Naive thymus-derived CD4-positive, alpha-beta T cell (primary cell): ENCODE measurements at regions not wholly inside any gene's neighbourhood (a gene's known extent, or its start where the extent isn't known, plus 50 kb on each side); places are given as distances from the start of the nearest gene placed in this dataset.

ENCODE experiments used
- ATAC-seq: fragments of 150-1000 bp; cut with Tn5 transposase; 2 replicates; pipeline ENCODE4 v1.10.0; 2021; ENCODE audit warnings: mild to moderate bottlenecking, moderate library complexity
- CTCF ChIA-PET: fragments of 350-600 bp; sonication (Branson Sonifier 250); formaldehyde crosslinking; loops from one replicate; lab custom pipeline; 2021; ENCODE audit warnings: antibody characterized with exemption; lab: Charles Lee
- POLR2A ChIA-PET: fragments of 350-600 bp; sonication (Branson Sonifier 250); formaldehyde crosslinking; loops from one replicate; lab custom pipeline; 2021; ENCODE audit warnings: antibody characterized with exemption, inconsistent platforms; lab: Charles Lee
- DNase-seq, 9 donors: peaks; one replicate each; pipeline versions ENCODE4 v3.0.0 to v3.0.0-alpha.2; 2020 to 2022; ENCODE audit warnings: mixed read lengths in 1 of 9
- H3K27ac ChIP-seq: one replicate; pipeline ENCODE4 v1.7.0; 2013; ENCODE audit warnings: mild to moderate bottlenecking, low read depth, low read length, moderate library complexity
- H3K27me3 ChIP-seq, 2 donors: one replicate each; pipeline ENCODE4 v1.7.0; 2013; ENCODE audit warnings: low read length in 2 of 2, mild to moderate bottlenecking in 2 of 2, moderate library complexity in 2 of 2; ENCODE audit not compliant: control insufficient read depth in 2 of 2, insufficient read depth in 2 of 2
- H3K36me3 ChIP-seq, 3 experiments: 1 replicate in 2 of 3; 2 replicates in 1 of 3; pipeline ENCODE4 v1.7.0; 2013; ENCODE audit warnings: low read length in 3 of 3, mild to moderate bottlenecking in 3 of 3, moderate library complexity in 1 of 3; ENCODE audit not compliant: insufficient read depth in 3 of 3, control insufficient read depth in 2 of 3
- H3K4me1 ChIP-seq, 2 donors: one replicate each; pipeline ENCODE4 v1.7.0; 2013; ENCODE audit warnings: low read length in 2 of 2, mild to moderate bottlenecking in 2 of 2, moderate library complexity in 1 of 2; ENCODE audit not compliant: control insufficient read depth in 2 of 2, insufficient read depth in 2 of 2
- H3K4me3 ChIP-seq: 2 replicates; pipeline ENCODE4 v1.7.0; 2013; ENCODE audit warnings: mild to moderate bottlenecking, low read length
- H3K9me3 ChIP-seq, 3 experiments: 1 replicate in 2 of 3; 2 replicates in 1 of 3; pipeline ENCODE4 v1.7.0; 2013; ENCODE audit warnings: low read length in 3 of 3; ENCODE audit not compliant: control insufficient read depth in 2 of 3
- H3K27ac Mint-ChIP-seq, 9 donors: one replicate each; pipeline ENCODE4 v1.8.0; 2020 to 2022; ENCODE audit warnings: mixed read lengths in 9 of 9, mild to moderate bottlenecking in 8 of 9, moderate library complexity in 5 of 9, inconsistent platforms in 2 of 9
- H3K27me3 Mint-ChIP-seq, 5 donors: one replicate each; pipeline ENCODE4 v1.8.0; 2021 to 2022; ENCODE audit warnings: mixed read lengths in 5 of 5, mild to moderate bottlenecking in 1 of 5
- H3K36me3 Mint-ChIP-seq, 5 donors: one replicate each; pipeline ENCODE4 v1.8.0; 2020 to 2022; ENCODE audit warnings: mixed read lengths in 5 of 5, mild to moderate bottlenecking in 3 of 5, inconsistent platforms in 1 of 5
- H3K4me1 Mint-ChIP-seq, 7 donors: one replicate each; pipeline ENCODE4 v1.8.0; 2020 to 2022; ENCODE audit warnings: mixed read lengths in 7 of 7, mild to moderate bottlenecking in 3 of 7, inconsistent platforms in 1 of 7
- H3K4me3 Mint-ChIP-seq, 10 donors: one replicate each; pipeline ENCODE4 v1.8.0; 2020 to 2022; ENCODE audit warnings: mild to moderate bottlenecking in 10 of 10, mixed read lengths in 10 of 10, moderate library complexity in 6 of 10, inconsistent platforms in 2 of 10
- H3K9me3 Mint-ChIP-seq, 11 donors: one replicate each; pipeline ENCODE4 v1.8.0; 2020 to 2022; ENCODE audit warnings: mixed read lengths in 11 of 11, mild to moderate bottlenecking in 4 of 11, inconsistent platforms in 1 of 11, moderate library complexity in 1 of 11
- intact Hi-C, 2 donors: fragments of 100-400 bp; cut with micrococcal nuclease; formaldehyde crosslinking; loops; one replicate each; pipeline ENCODE4 v1.15.1; 2023

DNA sequence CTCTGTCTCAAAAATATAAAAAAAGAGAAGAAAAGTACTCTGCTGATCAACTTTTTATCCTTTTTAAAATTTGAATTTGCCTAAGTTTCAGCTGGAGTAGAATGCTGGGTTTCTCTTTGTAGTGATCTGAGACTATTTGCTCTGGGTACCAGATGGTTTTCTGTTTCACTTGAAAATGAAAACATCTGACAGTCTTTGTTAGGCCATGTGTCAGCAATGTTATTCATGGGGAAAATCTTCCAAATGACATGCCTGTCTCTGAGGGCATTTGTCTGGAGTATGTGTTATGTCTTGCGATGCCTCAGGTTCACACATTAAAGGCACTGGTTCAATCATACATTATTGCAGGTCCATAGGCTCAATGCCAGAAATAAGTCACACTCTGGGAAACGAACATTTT lies 175.3 kb upstream of the TMEM229A start:
- H3K36me3 Mint-ChIP-seq, result no peaks in the 10 kb centered on the region
- Histone ChIP-seq H3K27ac (no peak overlapping the region), H3K36me3 (no peaks in the 10 kb centered on the region), H3K4me1 (no peaks in the 10 kb centered on the region), H3K27me3 (no peaks in the 10 kb centered on the region), H3K4me3 (no peak overlapping the region), H3K9me3 (no peaks in the 10 kb centered on the region)
- CTCF ChIA-PET, result no interaction called here
- no peak overlapping the region for H3K4me3 Mint-ChIP-seq
- no peaks in the 10 kb centered on the region for H3K27me3 Mint-ChIP-seq
- peaks cover 0 to 9% (median 3%) of the 10 kb centered on the region in 11 donors for H3K9me3 Mint-ChIP-seq
- H3K4me1 Mint-ChIP-seq, result no peaks in the 10 kb centered on the region
- H3K27ac Mint-ChIP-seq, result no peak overlapping the region
- intact Hi-C loops, result no loop called here
- POLR2A ChIA-PET, result no interaction called here
- DNase-seq (no peak), ATAC-seq (no peak)

GRCh38 chr7:124205526-124205925 lies 172.7 kb upstream of the TMEM229A start:
- ATAC-seq, result no peak
- Mint-ChIP-seq H3K4me1 (no peaks in the 10 kb centered on the region), H3K36me3 (no peaks in the 10 kb centered on the region), H3K4me3 (no peak overlapping the region), H3K9me3 (peaks cover 0 to 15% (median 2%) of the 10 kb centered on the region in 11 donors), H3K27ac (no peak overlapping the region), H3K27me3 (no peaks in the 10 kb centered on the region)
- Histone ChIP-seq H3K36me3 (no peaks in the 10 kb centered on the region), H3K27ac (no peak overlapping the region), H3K9me3 (no peaks in the 10 kb centered on the region), H3K4me3 (no peak overlapping the region), H3K4me1 (no peaks in the 10 kb centered on the region), H3K27me3 (no peaks in the 10 kb centered on the region)
- ChIA-PET CTCF (no interaction called here), POLR2A (no interaction called here)
- DNase-seq, result no peak
- intact Hi-C loops, result no loop called here

DNA sequence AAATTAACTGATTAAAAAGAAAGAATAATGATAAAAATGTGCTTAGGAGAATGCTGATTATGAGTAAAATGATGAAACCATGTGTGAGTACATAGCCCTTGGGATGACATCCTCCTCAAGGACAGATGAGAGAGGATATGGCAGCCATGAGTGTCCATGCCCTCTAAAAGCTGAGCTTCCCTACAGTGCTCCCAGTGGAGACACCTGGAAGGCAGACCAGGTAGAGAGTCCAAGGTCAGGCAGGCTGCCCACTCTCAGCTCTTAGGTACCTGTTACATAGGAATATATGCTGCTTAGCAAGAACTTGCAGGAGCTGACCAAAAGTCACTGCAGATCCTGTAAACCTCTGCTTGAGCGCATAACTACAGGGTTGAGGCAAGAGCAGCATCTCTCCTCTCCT lies 169.7 kb upstream of the TMEM229A start:
- Mint-ChIP-seq H3K27me3 (no peaks in the 10 kb centered on the region), H3K4me3 (no peak overlapping the region), H3K4me1 (no peaks in the 10 kb centered on the region), H3K36me3 (peaks cover 0 to 5% (median 0%) of the 10 kb centered on the region in 5 donors), H3K27ac (no peak overlapping the region), H3K9me3 (peaks cover 0 to 17% (median 4%) of the 10 kb centered on the region in 11 donors)
- ChIA-PET CTCF (no interaction called here), POLR2A (no interaction called here)
- no peaks in the 10 kb centered on the region for H3K36me3 ChIP-seq
- no peaks in the 10 kb centered on the region for H3K4me1 ChIP-seq
- no peaks in the 10 kb centered on the region for H3K9me3 ChIP-seq
- H3K4me3 ChIP-seq, result no peak overlapping the region
- intact Hi-C loops, result no loop called here
- H3K27ac ChIP-seq, result no peak overlapping the region
- DNase-seq (no peak), ATAC-seq (no peak)
- no peaks in the 10 kb centered on the region for H3K27me3 ChIP-seq

- Mint-ChIP-seq H3K4me1 (no peaks in the 10 kb centered on the region), H3K27ac (no peak overlapping the region), H3K9me3 (peaks cover 0 to 17% (median 4%) of the 10 kb centered on the region in 11 donors), H3K36me3 (peaks cover 0 to 5% (median 0%) of the 10 kb centered on the region in 5 donors), H3K4me3 (no peak overlapping the region), H3K27me3 (no peaks in the 10 kb centered on the region)
- Histone ChIP-seq H3K36me3 (no peaks in the 10 kb centered on the region), H3K9me3 (no peaks in the 10 kb centered on the region), H3K4me1 (no peaks in the 10 kb centered on the region), H3K4me3 (no peak overlapping the region), H3K27me3 (no peaks in the 10 kb centered on the region), H3K27ac (no peak overlapping the region)
- CTCF ChIA-PET, result no interaction called here
- ATAC-seq (no peak), DNase-seq (no peak)
- POLR2A ChIA-PET, result no interaction called here
- intact Hi-C loops, result no loop called here
These were observed 169.0 kb upstream of the TMEM229A start for GRCh38 chr7:124201768-124202349.

DNA sequence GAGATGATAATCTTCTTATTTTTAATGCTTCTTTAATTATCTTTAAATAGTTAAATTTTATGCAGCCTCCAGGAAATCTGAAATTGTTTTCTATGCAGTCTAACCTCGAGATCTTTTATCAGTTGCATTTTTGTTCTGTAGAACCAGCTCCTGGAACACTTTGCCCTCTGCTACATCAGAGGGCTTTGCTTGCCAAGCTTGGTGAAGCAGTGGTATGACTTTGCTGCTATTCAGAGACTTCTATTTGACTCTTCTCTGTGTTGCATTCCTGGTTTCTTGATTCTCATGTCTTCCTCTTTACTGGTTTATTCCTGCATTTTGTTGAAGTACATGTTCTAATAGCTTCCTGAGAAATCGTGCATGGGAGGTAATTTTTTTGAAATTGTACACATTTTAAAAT lies 163.7 kb upstream of the TMEM229A start:
- Mint-ChIP-seq H3K9me3 (peaks cover 0 to 10% (median 4%) of the 10 kb centered on the region in 11 donors), H3K27ac (no peak overlapping the region), H3K4me1 (no peaks in the 10 kb centered on the region), H3K36me3 (peaks cover 0 to 5% (median 0%) of the 10 kb centered on the region in 5 donors), H3K4me3 (no peak overlapping the region), H3K27me3 (no peaks in the 10 kb centered on the region)
- no peak overlapping the region for H3K4me3 ChIP-seq
- ATAC-seq (no peak), DNase-seq (no peak)
- no peak overlapping the region for H3K27ac ChIP-seq
- no peaks in the 10 kb centered on the region for H3K9me3 ChIP-seq
- H3K4me1 ChIP-seq, result no peaks in the 10 kb centered on the region
- intact Hi-C loops, result no loop called here
- CTCF ChIA-PET, result no interaction called here
- no peaks in the 10 kb centered on the region for H3K36me3 ChIP-seq
- POLR2A ChIA-PET, result no interaction called here
- no peaks in the 10 kb centered on the region for H3K27me3 ChIP-seq

DNA sequence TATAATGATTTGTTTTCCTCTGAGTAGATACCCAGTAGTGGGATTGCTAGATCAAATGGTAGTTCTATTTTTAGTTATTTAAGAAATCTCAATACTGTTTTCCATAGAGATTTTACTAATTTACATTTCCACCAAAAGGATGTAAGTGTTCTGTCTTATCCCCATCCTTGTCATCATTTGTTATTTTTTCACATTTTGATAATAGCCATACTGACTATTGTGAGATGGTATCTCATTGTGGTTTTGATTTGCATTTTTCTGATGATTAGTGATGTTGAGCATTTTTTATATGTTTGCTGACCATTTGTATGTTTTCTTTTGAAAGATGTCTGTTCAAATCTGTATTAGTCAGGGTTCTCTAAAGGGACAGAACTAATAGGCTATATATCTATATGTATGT lies 160.0 kb upstream of the TMEM229A start:
- ChIA-PET POLR2A (no interaction called here), CTCF (no interaction called here)
- no peak overlapping the region for H3K4me3 ChIP-seq
- no peaks in the 10 kb centered on the region for H3K4me1 ChIP-seq
- H3K9me3 Mint-ChIP-seq, result peaks cover 0 to 14% (median 1%) of the 10 kb centered on the region in 11 donors
- H3K4me1 Mint-ChIP-seq, result no peaks in the 10 kb centered on the region
- no peaks in the 10 kb centered on the region for H3K27me3 ChIP-seq
- H3K9me3 ChIP-seq, result no peaks in the 10 kb centered on the region
- no peaks in the 10 kb centered on the region for H3K36me3 Mint-ChIP-seq
- ATAC-seq, result no peak
- H3K27ac ChIP-seq, result no peak overlapping the region
- H3K36me3 ChIP-seq, result no peaks in the 10 kb centered on the region
- no peak overlapping the region for H3K4me3 Mint-ChIP-seq
- DNase-seq, result no peak
- no peaks in the 10 kb centered on the region for H3K27me3 Mint-ChIP-seq
- no peak overlapping the region for H3K27ac Mint-ChIP-seq
- intact Hi-C loops, result no loop called here

GRCh38 chr7:124191713-124192112 lies 158.8 kb upstream of the TMEM229A start:
- intact Hi-C loops, result no loop called here
- Mint-ChIP-seq H3K36me3 (no peaks in the 10 kb centered on the region), H3K27ac (no peak overlapping the region), H3K9me3 (peaks cover 0 to 8% (median 1%) of the 10 kb centered on the region in 11 donors), H3K27me3 (no peaks in the 10 kb centered on the region), H3K4me3 (no peak overlapping the region), H3K4me1 (no peaks in the 10 kb centered on the region)
- Histone ChIP-seq H3K27me3 (no peaks in the 10 kb centered on the region), H3K27ac (no peak overlapping the region), H3K4me1 (no peaks in the 10 kb centered on the region), H3K36me3 (no peaks in the 10 kb centered on the region), H3K4me3 (no peak overlapping the region), H3K9me3 (no peaks in the 10 kb centered on the region)
- POLR2A ChIA-PET, result no interaction called here
- CTCF ChIA-PET, result no interaction called here
- ATAC-seq (no peak), DNase-seq (no peak)
